Nucleus accumbens (tissue), 56 donors: ENCODE measurements at regions not wholly inside any gene's neighbourhood (a gene's known extent, or its start where the extent isn't known, plus 50 kb on each side); places are given as distances from the start of the nearest gene placed in this dataset.

Experiments used
- DNase-seq, 56 donors: peaks; one replicate each; lab custom pipeline; 2025; lab: John Stamatoyannopoulos, UW

DNA sequence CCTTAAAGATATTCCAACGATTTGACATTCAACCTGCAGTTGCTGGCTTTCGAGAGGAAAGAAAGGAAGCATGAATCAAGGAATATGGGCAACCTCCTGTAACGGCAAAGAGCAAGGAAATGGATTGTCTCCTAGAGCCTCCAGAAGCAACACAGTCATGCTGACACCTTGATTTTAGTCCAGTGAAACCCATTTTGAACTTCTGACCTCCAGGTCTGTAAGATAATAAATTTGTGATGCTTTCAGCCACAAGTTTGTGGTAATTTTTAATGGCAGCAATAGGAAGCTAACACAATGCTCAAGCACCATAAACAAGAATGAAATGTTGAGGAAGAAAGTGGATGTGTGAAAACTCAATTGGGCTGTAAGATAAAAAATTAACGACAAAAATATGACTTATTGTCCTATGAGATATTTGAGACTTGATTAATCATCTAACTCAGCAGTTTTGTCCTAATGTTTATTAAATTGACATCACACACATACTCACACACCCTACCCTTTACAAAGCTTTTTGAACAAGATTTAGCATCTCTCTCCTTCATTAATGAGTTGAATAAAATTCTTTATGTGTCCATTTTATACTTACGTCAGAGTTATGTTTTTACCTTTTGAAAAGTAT is 857.2 kb upstream of the INTU start:
- no peak for DNase-seq

- no peak for DNase-seq
These were observed 856.4 kb upstream of the INTU start for GRCh38 chr4:126776361-126776760.

- DNase-seq: no peak
These were observed 855.1 kb upstream of the INTU start for GRCh38 chr4:126777649-126778048.

DNA sequence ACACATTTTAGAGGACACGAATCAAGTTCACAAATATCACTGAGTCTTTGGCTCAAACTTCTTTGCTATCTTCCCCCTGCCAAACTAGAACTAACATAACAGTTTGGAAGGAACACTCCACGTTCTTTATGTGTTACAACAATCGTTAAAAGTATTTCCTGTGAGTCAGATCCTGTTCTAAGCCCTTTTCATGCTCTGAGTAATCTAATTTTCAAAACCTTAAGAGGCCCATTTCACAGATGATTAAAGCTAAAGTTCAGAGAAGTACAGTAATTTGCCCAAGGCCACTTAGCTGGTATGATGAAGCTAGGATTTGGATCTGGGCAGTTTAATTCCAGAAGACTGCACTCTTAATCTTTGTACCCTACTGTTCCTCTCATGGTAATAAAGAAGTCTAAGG is 854.4 kb upstream of the INTU start:
- no peak for DNase-seq

DNA sequence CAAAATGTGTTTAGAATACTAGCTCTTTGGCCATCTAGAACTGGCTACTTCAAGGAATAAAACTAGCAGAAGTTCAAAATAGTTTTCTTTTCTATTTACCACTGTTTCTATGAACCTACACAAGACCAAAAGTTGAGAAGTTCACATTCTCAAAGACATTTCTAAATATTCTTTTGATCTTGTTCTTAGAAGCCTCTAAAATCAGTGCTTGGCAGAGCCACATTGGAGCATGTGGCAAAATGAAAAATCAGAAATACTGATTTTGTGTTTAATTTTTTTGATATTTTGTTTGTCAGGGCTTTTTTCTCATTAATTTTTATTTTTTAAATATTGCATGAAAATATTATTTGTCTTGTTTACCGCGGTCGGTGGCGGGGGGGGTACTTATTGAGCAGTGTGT is 853.8 kb upstream of the INTU start:
- no peak for DNase-seq

GRCh38 chr4:126779436-126780166 is 853.2 kb upstream of the INTU start:
- DNase-seq: no peak

DNA sequence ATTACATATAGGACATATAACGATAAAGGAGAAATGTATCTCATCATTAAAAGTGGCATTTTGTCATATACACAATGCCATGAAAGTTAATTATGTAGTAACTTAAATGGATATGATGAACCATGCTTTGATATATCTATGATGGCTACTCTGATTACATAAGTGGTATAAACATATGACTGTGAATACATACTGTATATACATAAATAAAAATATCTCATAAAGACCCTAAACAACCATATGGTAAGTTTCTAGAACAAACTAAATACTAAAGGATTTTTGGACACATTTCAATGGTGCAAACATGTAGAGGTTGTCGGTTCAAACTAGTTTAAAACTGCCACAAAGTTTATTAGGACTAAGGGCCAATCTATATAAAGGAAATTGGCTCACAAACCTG is 849.6 kb upstream of the INTU start:
- no peak for DNase-seq

DNA sequence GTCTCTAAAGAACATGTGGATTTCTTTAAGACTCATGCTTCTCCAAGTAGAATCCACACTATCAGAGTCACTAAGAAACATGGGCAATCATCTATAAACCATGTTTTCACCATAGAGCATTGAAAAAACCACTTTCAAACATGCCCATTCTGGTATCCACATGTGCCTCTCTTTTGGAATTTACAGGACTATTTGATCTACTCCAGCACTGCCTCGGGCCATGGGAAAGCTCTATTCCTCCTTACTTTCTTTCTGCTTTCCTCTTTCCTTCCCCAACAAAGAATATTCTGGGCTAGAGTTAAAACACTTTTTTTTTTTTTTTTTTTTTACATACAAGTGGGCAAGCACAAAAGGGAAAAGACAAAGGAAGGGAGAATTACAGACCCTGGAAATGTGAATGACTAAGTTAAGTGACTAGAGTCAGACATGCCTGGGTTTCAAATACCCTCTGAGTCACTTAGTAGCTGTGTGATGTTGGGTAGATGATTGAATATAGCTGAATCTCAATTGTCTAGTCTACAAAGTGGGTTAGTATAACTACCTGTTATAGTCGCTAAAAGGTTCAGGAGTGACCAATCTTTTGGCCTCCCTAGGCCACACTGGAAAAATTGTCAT is 847.7 kb upstream of the INTU start:
- DNase-seq: no peak

- DNase-seq: no peak
These were observed 842.1 kb upstream of the INTU start for GRCh38 chr4:126790633-126791032.

DNA sequence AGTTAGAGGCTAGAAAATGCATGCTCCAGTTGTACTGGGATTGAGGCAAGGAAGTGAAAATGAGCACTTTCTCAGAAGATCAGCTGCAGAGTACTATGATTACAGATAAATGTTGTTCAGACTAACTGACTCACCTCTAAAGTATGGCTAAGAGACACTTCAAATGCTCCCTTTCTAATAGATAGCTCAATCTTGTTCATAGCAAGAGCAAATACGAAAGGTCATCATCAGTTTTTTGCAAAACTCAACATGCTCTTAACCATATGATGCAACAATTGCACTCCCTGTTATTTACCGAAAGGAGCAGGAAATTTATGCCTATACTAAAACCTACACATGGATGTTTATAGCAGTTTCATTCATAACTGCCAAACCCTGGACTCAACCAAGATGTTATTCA is 838.4 kb upstream of the INTU start:
- DNase-seq: no peak

DNA sequence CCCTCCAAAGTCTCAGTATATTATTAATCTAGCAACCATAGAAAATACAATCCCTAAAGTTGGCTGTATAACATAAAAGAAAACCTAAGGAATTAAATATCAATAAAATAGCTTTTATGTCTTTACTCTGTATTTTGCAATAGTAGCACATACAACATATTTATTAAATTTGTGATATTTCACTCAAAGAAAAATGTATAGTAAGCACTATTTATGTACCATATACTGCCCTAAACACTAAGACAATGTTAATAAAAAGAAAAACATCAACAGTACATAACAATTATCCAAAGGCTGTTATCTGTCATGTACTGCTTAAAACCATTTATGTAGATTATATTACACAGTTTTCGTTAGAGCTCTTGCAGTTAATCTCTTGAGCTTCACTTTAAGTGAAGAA is 834.5 kb upstream of the INTU start:
- no peak for DNase-seq

DNA sequence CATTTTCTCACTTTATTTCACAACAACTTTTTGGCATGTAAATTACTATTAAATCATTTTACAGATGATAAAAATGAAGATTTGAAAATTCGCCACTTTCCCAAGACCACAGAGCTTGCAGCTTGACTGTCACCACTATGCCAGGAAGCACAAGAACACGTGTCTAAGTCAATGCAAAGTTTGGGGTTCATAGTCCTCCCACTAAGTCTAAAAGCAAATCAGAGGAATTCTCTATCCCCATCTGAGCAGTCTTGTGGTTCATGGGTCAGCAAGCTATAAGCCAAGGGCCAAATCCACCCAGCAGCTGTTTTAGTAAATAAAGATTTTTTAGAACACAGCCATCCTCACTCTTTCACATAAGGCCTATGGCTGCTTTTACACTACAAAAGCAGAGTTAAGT is 833.3 kb upstream of the INTU start:
- no peak for DNase-seq

- no peak for DNase-seq
These were observed 832.7 kb upstream of the INTU start for GRCh38 chr4:126799971-126800574.

- DNase-seq: no peak
These were observed 832.1 kb upstream of the INTU start for GRCh38 chr4:126800575-126801141.

DNA sequence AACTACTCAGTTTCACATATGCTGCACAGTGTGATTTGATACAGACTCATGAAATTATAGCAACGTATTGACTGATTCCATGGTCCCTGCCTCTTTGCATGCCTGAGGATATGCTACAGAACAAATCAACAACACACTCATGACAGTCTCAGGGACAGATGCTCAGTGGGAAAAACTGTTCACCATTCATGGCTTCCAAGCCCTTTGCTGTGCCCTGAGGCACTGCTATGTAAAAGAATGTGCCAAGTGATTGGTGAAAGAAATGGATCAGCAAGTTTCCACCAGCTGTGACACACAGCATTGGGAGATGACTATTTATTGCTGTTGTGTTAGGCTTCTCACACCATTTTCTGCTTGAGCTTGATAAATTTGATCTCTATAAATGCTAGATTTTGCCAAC is 825.6 kb upstream of the INTU start:
- DNase-seq: no peak

DNA sequence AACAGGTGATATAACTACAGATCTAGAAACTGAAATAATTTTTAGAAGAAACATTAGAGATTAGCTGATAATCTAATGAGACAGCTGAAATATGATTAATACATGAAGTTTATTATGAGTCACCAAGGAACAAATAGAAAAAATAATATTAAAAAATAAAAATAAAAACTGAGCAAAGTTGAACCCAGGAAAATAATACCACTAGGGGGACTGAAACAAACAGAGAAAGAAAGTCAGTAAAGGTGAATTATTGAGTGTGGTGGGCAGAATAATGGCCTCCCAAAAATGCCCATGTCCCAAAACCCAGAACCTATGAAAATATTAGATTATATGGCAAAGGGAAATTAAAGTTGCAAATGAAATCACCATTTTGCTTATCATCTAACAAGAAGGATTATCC is 820.7 kb upstream of the INTU start:
- DNase-seq: no peak

DNA sequence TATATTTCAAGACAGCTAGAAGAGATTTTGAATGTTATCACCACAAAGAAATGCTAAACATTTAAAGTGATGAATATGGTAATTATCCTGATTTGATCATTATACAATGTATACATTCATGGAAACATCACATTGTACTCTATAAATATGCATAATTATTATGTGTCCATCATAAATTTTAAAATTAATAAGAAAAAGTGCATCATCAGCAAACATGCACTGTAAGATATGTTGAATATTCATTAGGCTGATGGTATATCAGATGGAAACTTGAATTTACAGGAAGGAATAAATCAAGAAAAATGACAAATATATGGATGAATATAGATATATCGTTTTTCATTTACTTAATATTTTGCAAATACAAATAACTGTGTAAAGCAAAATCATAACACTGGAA is 812.1 kb upstream of the INTU start:
- DNase-seq: no peak

DNA sequence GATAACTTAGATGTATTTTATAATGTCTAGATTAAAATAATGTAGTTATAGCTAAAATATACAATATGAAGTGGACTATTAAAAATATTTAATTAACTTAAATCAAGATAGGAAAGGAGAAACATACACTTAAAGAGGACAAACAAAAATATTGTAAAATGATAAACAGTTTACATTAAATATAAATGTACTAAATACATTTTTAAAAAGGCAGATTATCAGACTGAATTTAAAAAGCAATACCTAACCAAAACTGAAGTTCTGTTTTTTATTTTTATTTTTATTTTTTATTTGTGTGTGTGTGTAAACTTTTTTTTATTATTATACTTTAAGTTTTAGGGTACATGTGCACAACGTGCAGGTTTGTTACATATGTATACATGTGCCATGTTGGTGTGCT is 811.6 kb upstream of the INTU start:
- no peak for DNase-seq

DNA sequence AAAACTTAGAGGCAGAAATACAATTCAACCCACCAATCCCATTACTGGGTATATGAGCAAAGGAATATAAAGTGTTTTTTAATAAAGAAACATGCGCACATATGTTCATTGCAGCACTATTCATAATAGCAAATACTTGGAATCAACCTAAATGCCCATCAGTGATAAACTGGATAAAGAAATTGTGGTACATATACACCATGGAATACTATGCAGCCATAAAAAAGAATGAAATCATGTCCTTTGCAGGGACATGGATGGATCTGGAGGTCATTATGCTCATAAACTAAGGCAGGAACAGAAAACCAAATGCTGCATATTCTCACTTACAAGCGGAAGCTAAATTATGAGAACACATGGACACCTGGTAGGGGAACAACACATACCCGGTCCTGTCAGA is 807.7 kb upstream of the INTU start:
- DNase-seq: no peak

DNA sequence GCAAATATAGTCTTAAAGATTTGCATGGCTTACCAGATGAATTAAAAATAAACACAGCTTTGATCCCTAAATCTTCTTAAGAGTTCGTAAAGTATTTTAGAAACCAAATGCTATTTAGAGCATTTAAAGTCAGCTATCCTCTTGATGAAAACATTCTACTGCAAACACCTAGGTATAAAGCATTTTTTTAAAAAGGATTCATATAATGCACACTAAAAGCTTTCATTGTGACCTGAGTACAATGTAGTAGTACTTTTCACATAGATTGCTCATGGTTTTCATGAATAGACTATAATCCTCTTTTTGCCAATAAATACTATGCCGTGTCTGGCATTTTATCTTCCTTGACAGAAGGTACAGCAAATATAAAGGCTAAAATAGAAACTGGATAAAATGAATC is 805.1 kb upstream of the INTU start:
- DNase-seq: no peak

DNA sequence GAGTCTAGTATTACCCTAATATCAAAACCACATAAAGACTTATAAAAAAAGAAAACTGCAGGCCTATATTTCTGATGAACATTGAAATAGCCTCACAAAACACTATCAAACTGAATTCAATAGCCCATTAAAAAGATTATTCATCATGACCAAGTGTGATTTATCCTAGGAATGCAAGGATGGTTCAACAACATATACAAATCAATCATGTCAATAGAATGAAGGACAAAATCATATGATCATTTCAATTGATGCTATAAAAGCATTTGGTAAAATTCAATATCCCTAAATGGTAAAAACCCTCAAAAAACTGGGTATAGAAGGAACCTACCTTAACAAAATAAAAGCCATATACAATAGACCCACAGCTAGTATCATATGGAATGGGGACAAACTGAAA is 797.9 kb upstream of the INTU start:
- DNase-seq: no peak
